Activated CD4-positive, alpha-beta T cell treated with anti-CD3 and anti-CD28 coated beads, Interleukin-2, amount 50 U/mL, for 4 hours (primary cell): ENCODE measurements at regions not wholly inside any gene's neighbourhood (a gene's known extent, or its start where the extent isn't known, plus 50 kb on each side); places are given as distances from the start of the nearest gene placed in this dataset.
"Not testable (repeated sequence)": the region's sequence is repeated elsewhere in the genome, so short reads cannot be mapped to it uniquely, and the experiment has no call there.

Source experiments
- DNase-seq, 2 experiments: peaks; one replicate each; pipeline ENCODE4 v3.0.0-alpha.2; 2020

GRCh38 chr2:33906129-33906528, 307.0 kb upstream of the FAM98A start:
- not testable (repeated sequence) for DNase-seq

- DNase-seq = no peak
These were observed 305.7 kb upstream of the FAM98A start for GRCh38 chr2:33904801-33905200.

GRCh38 chr2:33903701-33904100, 304.6 kb upstream of the FAM98A start:
- no peak for DNase-seq

GRCh38 chr2:33903215-33903614, 304.1 kb upstream of the FAM98A start:
- no peak for DNase-seq

- no peak for DNase-seq
These were observed 301.5 kb upstream of the FAM98A start for GRCh38 chr2:33900610-33901009.

- no peak for DNase-seq
These were observed 298.6 kb upstream of the FAM98A start for GRCh38 chr2:33897741-33898140.

GRCh38 chr2:33893824-33894223, 294.7 kb upstream of the FAM98A start:
- DNase-seq = no peak

GRCh38 chr2:33891616-33892015, 292.5 kb upstream of the FAM98A start:
- no peak for DNase-seq

GRCh38 chr2:33890686-33891085, 291.6 kb upstream of the FAM98A start:
- DNase-seq = no peak

GRCh38 chr2:33877348-33878016, 278.4 kb upstream of the FAM98A start:
- DNase-seq = no peak

- no peak for DNase-seq
These were observed 274.0 kb upstream of the FAM98A start for GRCh38 chr2:33873076-33873605.

GRCh38 chr2:33859811-33860461, 260.8 kb upstream of the FAM98A start:
- no peak for DNase-seq

GRCh38 chr2:33859176-33859575, 260.1 kb upstream of the FAM98A start:
- no peak for DNase-seq

- DNase-seq = no peak
These were observed 249.4 kb upstream of the FAM98A start for GRCh38 chr2:33848486-33848885.

- no peak for DNase-seq
These were observed 240.7 kb upstream of the FAM98A start for GRCh38 chr2:33839791-33840190.

- DNase-seq = no peak
These were observed 237.5 kb upstream of the FAM98A start for GRCh38 chr2:33836628-33837027.

GRCh38 chr2:33835911-33836310, 236.8 kb upstream of the FAM98A start:
- no peak for DNase-seq

- DNase-seq = no peak
These were observed 223.9 kb upstream of the FAM98A start for GRCh38 chr2:33822964-33823363.

GRCh38 chr2:33812707-33813106, 213.6 kb upstream of the FAM98A start:
- DNase-seq = no peak

- no peak for DNase-seq
These were observed 211.1 kb upstream of the FAM98A start for GRCh38 chr2:33810046-33810835.

- no peak for DNase-seq
These were observed 206.9 kb upstream of the FAM98A start for GRCh38 chr2:33806041-33806440.

- no peak for DNase-seq
These were observed 205.1 kb upstream of the FAM98A start for GRCh38 chr2:33804155-33804554.

GRCh38 chr2:33796511-33796910, 197.4 kb upstream of the FAM98A start:
- DNase-seq = no peak

GRCh38 chr2:33791625-33792024, 192.5 kb upstream of the FAM98A start:
- no peak for DNase-seq
